IPS DF 6.9 (cell line): ENCODE measurements at regions not wholly inside any gene's neighbourhood (a gene's known extent, or its start where the extent isn't known, plus 50 kb on each side); places are given as distances from the start of the nearest gene placed in this dataset.

Experiments used
- DNase-seq: peaks from one replicate; pipeline ENCODE4 v3.0.0-alpha.2; 2013; ENCODE audit warnings: low read depth, low spot score
- H3K27ac ChIP-seq: one replicate; pipeline ENCODE4 v1.5.1; 2013; ENCODE audit warnings: low read length, control low read depth
- H3K27me3 ChIP-seq: 2 replicates; pipeline ENCODE4 v1.6.1; 2013; ENCODE audit warnings: mild to moderate bottlenecking, low read length; ENCODE audit not compliant: control insufficient read depth, insufficient read depth
- H3K36me3 ChIP-seq: 2 replicates; pipeline ENCODE4 v1.6.1; 2013; ENCODE audit warnings: low read length; ENCODE audit not compliant: control insufficient read depth, insufficient read depth
- H3K4me1 ChIP-seq: 2 replicates; pipeline ENCODE4 v1.6.1; 2013; ENCODE audit warnings: low read length; ENCODE audit not compliant: control insufficient read depth, insufficient read depth
- H3K4me3 ChIP-seq: 2 replicates; pipeline ENCODE4 v1.5.1; 2013; ENCODE audit warnings: mild to moderate bottlenecking, low read length
- H3K9me3 ChIP-seq: 2 replicates; pipeline ENCODE4 v1.6.1; 2013; ENCODE audit warnings: low read length, inconsistent platforms; ENCODE audit not compliant: control insufficient read depth, insufficient read depth
- WGBS: extraction: QIAGEN DNeasy Blood & Tissue Kit; methylation state at CpG from one replicate; pipeline ENCODE4 v1.1.7; 2013; ENCODE audit warnings: mixed read lengths, missing lambda C conversion rate; ENCODE audit not compliant: insufficient read length, insufficient coverage; 5-methylcytosine and 5-hydroxymethylcytosine counted together

DNA sequence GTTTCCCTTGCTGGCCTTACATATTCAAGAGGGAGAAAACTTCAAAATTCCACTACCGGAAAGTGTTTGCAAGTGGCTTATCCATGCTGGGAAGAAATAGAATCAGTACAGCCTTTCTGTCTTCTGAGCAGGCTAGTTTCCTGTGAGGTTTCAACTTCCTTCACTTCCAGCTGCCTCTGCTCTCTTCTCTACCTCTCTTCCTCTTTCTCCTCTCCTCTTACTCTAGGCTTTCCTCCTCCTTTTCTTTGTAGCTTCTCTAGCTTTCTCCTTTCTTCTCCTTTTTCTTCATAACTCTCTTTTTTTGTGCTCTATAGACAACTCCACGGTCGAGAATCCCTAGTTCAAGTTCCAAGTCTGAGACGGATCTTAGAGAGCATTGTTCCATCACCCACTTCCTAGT, 421.8 kb downstream of the ETS1 start:
- DNase-seq = no peak
- Histone ChIP-seq H3K27ac (no peak overlapping the region), H3K4me1 (no peaks in the 10 kb centered on the region), H3K27me3 (no peaks in the 10 kb centered on the region), H3K4me3 (no peak overlapping the region), H3K36me3 (no peaks in the 10 kb centered on the region), H3K9me3 (no peaks in the 10 kb centered on the region)
- WGBS = no CpG with 5 or more reads among the region's 4 CpGs

DNA sequence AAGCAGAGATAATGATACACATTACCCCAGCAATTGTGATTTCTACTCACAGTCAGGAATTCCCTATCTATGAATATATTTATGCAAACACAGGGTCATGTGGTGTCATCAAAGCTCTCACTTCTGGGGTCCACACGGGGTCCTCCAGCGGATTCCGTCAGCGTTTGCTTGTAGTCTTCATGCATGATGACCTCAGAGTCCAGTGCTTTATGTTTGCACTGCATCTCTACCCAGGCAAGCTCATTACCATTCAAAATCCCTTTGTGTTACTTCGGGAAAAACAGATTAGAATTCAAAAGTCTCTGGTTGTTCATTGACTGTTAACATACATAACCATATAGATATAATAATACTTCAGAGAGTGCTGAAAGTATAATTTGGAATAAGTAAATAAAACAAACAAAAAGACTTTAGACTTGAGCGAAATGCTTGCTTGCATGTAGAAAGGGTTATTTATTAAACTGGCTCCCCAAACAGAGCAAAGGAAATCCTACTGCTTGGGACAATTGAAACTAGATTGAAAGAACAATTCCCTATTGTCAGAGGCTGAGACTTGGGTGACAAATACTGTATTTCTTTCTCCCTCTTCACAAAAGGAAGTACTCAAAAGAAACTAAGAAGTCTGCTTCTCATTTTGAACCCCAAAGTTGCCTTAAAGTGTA, 423.1 kb downstream of the ETS1 start:
- WGBS = no CpG with 5 or more reads among the region's 6 CpGs
- Histone ChIP-seq H3K9me3 (no peaks in the 10 kb centered on the region), H3K27ac (no peak overlapping the region)

DNA sequence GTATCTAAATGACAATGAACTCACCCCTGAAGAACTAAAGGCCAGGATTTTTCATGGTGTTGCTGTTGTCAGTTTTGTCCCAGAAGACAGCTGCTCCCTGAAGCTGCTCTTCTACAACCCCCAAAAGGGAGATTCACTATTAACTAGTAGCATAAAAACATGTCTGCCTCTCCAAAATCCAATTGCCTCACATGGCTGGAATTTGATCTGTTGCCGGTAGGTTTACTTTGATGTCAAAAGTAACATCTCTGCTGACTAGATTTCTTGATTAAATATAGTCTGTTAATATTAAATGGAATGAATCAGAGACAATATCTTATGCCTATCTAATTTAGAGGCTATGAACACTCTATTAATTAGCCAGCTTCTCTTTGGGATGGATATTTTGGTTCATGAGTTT, 425.4 kb downstream of the ETS1 start:
- Histone ChIP-seq H3K4me1 (no peaks in the 10 kb centered on the region), H3K9me3 (no peaks in the 10 kb centered on the region), H3K27ac (no peak overlapping the region), H3K36me3 (no peaks in the 10 kb centered on the region), H3K27me3 (no peaks in the 10 kb centered on the region), H3K4me3 (no peak overlapping the region)
- no peak for DNase-seq
- no CpG with 5 or more reads among the region's 1 CpG for WGBS

More for the DNA sequence above, 423.1 kb downstream of the ETS1 start:
- Histone ChIP-seq H3K36me3 (no peaks in the 10 kb centered on the region), H3K4me3 (no peak overlapping the region), H3K4me1 (no peaks in the 10 kb centered on the region), H3K27me3 (no peaks in the 10 kb centered on the region)
- no peak for DNase-seq

DNA sequence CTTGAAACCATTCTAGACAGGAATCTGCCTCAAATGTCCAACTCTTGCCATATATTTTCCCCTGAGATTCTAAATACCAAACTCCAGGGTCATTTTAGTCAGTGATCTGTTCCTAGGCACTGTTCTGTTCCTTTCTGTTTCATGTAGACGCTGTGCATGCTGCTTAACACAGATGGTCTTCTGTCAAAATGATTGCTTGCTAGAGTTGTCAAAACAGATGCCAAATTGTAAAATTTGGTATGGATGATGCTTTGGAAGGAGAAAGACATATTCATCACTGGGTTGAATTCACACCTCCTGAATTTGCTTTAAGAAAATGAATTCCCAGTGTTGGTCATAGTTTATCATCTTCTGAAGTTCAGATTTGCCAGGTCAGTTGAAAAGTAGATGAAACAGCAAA, 425.9 kb downstream of the ETS1 start:
- Histone ChIP-seq H3K27ac (no peak overlapping the region), H3K27me3 (no peaks in the 10 kb centered on the region), H3K4me1 (no peaks in the 10 kb centered on the region), H3K36me3 (no peaks in the 10 kb centered on the region), H3K9me3 (no peaks in the 10 kb centered on the region), H3K4me3 (no peak overlapping the region)
- DNase-seq = no peak
- no CpG with 5 or more reads among the region's 1 CpG for WGBS

DNA sequence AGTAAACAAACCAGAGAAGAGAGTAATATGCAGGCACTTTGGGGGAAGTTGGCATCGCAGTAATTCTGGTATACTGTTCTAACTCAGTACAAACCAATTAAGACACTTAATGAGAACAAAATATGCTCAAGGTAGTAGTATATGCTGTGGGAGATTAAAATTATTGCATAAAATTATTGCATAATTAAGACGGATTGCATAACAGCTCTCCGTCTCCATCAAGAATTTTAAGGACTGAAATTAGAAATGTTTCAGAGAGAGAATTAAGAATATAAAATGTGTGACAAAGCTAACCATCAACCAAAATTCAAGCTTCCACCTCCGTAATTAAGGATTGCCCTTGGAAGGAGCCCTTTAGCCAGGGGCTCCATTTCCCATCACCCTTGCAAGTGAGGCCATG, 428.5 kb downstream of the ETS1 start:
- Histone ChIP-seq H3K27me3 (no peaks in the 10 kb centered on the region), H3K4me3 (no peak overlapping the region), H3K9me3 (no peaks in the 10 kb centered on the region), H3K36me3 (no peaks in the 10 kb centered on the region), H3K27ac (no peak overlapping the region), H3K4me1 (no peaks in the 10 kb centered on the region)
- no peak for DNase-seq
- no CpG with 5 or more reads among the region's 4 CpGs for WGBS

DNA sequence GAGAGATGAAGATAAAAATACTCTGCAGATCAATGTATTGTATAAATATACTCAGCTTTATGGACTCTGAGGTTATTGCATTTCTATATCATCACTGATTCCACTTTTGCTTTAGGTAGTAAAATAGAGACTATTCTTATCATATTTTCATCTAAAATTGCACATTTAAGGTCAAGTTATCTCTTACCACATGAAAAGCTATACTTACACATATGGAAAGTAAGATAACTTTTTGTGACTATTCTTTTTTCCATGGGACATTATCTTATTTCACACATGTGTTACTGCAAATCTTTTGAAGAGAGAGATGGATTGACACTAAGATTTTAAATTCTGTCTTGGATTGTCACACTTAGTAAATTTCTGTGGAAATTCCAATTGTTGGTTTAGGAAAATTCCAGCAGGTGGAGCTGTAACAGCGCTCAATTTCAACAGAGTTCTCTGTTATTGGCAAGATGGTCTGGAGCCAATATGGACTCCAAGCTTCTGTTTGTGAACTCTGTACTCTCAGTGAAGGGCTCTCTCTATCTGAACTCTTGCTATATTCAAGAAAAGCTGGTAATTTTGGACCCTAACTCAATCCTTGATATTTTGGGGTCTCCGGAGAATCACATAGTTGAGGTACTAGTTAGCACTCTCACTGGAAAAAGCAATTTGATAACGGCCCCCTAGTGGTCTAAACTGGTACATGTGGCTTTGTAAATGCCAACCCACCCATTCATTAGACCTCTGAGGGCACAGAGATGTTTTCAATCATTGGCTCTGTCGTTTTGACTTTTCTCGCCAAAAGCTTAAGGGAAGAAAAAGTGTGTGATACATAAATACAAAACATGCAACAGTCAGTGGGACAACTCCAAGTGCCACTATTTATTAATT, 429.7 kb downstream of the ETS1 start:
- Histone ChIP-seq H3K4me3 (no peak overlapping the region), H3K27ac (no peak overlapping the region), H3K27me3 (no peaks in the 10 kb centered on the region), H3K4me1 (no peaks in the 10 kb centered on the region), H3K9me3 (no peaks in the 10 kb centered on the region), H3K36me3 (no peaks in the 10 kb centered on the region)
- no peak for DNase-seq
- WGBS = no CpG with 5 or more reads among the region's 5 CpGs

DNA sequence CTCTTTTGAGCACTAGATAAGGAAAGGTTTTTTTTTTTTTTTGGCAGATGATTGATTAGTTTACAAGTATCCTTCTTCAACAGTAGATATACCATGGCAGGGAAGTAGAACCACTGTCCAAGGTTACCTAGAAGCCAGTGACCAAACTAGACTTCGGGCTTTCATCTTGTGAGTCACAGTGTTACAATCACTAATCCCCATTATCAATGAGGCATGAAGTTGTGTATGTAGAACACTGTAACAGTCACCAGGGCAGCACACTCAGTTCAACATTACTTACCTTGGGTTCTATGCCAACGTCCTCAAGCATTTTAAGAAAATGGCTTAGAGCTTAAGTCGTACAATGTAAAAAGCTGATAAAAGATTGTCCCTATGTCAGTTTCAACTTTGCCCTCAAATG, 430.9 kb downstream of the ETS1 start:
- no peaks in the 10 kb centered on the region for H3K27me3 ChIP-seq
- no CpG with 5 or more reads among the region's 3 CpGs for whole genome bisulfite sequencing
- H3K9me3 ChIP-seq = no peaks in the 10 kb centered on the region
- H3K4me1 ChIP-seq = no peaks in the 10 kb centered on the region
- no peak overlapping the region for H3K4me3 ChIP-seq
- no peak overlapping the region for H3K27ac ChIP-seq
- no peaks in the 10 kb centered on the region for H3K36me3 ChIP-seq
- DNase-seq = no peak

DNA sequence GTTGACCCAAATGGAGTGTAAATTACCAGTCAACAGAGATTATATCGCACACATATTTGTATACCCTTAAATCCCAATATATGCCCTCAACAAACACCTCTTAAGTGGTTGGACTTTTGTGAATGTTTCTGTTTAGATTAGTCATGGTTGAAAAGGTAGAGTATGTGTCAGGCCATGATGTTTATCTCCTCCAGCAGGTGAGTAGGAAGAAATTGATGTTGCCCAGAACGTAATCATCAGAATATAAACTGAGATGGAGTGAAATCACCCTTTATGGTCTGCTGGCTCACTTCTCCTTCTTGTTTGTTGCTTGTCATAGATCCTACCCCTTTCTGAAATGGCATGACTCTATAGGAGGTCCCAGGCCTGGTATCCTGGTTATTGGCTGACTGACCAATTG, 431.8 kb downstream of the ETS1 start:
- no CpG with 5 or more reads among the region's 2 CpGs for WGBS
- H3K9me3 ChIP-seq = no peaks in the 10 kb centered on the region
- no peak for DNase-seq
- H3K36me3 ChIP-seq = no peaks in the 10 kb centered on the region
- no peaks in the 10 kb centered on the region for H3K27me3 ChIP-seq
- H3K27ac ChIP-seq = no peak overlapping the region
- no peaks in the 10 kb centered on the region for H3K4me1 ChIP-seq
- H3K4me3 ChIP-seq = no peak overlapping the region

DNA sequence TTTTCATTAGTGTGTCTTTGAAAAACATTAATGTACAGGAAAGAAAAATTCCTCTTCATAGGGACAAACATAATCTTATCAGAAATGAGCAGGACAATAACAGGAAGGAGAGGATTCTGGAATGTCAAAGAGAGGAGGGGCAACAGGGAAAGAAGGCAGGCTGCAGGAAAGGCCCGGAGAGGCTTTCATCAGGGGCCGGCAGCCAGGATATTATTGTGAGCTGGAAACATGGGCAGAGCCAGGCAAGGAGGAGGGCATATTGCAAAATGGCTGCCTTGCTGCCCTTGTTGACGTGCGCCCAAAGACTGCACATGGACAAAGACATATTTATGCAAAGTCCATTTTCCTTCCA, 433.7 kb downstream of the ETS1 start:
- DNase-seq = no peak
- Histone ChIP-seq H3K4me3 (no peak overlapping the region), H3K27me3 (no peaks in the 10 kb centered on the region), H3K4me1 (no peaks in the 10 kb centered on the region), H3K27ac (no peak overlapping the region), H3K9me3 (no peaks in the 10 kb centered on the region), H3K36me3 (no peaks in the 10 kb centered on the region)
- no CpG with 5 or more reads among the region's 4 CpGs for WGBS

DNA sequence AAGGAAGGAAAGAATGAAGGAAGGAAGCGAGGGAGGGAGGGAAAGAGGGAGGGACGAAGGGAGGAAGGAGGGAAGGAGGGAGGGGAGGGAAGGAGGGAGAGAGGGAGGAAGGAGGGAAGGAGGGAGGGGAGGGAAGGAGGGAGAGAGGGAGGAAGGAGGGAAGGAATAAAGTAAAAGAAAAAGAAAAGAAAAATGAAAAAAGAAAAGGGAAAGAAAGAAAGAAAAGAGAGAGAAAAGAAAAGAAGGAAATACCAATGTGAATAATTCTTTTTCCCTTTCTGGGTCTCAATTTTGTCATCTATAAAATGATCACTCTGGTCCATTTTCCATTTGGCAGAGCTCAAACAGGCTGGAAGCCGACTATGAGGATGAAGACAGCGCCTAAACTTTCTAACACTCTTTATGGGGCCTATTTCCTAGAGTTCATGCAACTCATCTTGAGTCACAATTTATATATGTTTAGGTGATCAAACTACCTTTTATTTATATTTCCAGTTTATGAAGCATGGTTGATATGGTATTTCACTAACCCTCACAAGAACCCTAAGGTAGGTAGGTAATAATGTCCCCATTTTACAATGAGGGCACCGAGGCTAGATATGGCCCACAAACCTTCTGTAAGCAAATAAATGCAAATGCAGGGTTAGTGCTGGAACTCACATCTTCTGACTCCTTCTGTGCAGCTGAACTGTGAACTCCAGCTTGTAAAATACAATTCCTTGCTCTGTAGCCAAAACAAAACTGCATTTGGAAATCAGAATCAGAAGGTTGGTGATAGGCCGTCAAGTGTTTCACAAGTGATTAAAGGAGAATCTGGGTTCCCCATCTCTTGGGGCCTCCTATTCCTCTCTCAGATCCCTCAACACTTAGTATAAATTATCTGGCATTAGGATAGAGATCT, 434.3 kb downstream of the ETS1 start:
- Histone ChIP-seq H3K9me3 (no peaks in the 10 kb centered on the region), H3K27ac (no peak overlapping the region), H3K4me3 (no peak overlapping the region), H3K4me1 (no peaks in the 10 kb centered on the region), H3K36me3 (no peaks in the 10 kb centered on the region), H3K27me3 (no peaks in the 10 kb centered on the region)
- 92% methylated on average over 2 of the region's 6 CpGs for WGBS
- DNase-seq = no peak
